AG09319 (cell line): ENCODE measurements at regions not wholly inside any gene's neighbourhood (a gene's known extent, or its start where the extent isn't known, plus 50 kb on each side); places are given as distances from the start of the nearest gene placed in this dataset.

Source experiments
- DNase-seq: peaks from one replicate; pipeline ENCODE4 v3.0.0-alpha.2; 2010; ENCODE audit warnings: low read depth; ENCODE audit errors: extremely low read depth
- TF ChIP-seq, protein P1 (sequence below): IDR thresholded peaks from 2 replicates; pipeline ENCODE4 v1.5.1; 2011; ENCODE audit warnings: low read depth, mild to moderate bottlenecking, inconsistent platforms, low read length, moderate library complexity

DNA sequence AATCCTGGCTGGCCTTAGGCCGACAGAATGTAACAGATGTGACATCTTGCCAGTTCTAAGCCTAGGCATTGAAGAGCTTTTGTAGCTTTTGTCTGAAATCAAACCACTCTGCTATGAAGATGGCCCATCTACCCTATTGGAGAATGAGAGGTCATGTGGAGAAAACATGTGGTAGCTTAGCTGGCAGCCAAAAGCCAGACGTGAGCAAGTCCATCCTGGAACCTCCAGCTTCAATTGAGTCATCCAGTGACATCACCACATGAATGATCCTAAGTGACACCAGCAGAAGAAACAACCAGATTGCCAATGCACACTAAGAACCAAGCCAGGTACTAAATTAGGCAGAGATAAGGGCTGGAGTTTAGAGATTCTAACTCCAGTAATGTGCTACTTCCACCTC is 154.8 kb upstream of the ZFP42 start:
- TF ChIP-seq, protein P1, sequence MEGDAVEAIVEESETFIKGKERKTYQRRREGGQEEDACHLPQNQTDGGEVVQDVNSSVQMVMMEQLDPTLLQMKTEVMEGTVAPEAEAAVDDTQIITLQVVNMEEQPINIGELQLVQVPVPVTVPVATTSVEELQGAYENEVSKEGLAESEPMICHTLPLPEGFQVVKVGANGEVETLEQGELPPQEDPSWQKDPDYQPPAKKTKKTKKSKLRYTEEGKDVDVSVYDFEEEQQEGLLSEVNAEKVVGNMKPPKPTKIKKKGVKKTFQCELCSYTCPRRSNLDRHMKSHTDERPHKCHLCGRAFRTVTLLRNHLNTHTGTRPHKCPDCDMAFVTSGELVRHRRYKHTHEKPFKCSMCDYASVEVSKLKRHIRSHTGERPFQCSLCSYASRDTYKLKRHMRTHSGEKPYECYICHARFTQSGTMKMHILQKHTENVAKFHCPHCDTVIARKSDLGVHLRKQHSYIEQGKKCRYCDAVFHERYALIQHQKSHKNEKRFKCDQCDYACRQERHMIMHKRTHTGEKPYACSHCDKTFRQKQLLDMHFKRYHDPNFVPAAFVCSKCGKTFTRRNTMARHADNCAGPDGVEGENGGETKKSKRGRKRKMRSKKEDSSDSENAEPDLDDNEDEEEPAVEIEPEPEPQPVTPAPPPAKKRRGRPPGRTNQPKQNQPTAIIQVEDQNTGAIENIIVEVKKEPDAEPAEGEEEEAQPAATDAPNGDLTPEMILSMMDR, result no peak
- no peak for DNase-seq

DNA sequence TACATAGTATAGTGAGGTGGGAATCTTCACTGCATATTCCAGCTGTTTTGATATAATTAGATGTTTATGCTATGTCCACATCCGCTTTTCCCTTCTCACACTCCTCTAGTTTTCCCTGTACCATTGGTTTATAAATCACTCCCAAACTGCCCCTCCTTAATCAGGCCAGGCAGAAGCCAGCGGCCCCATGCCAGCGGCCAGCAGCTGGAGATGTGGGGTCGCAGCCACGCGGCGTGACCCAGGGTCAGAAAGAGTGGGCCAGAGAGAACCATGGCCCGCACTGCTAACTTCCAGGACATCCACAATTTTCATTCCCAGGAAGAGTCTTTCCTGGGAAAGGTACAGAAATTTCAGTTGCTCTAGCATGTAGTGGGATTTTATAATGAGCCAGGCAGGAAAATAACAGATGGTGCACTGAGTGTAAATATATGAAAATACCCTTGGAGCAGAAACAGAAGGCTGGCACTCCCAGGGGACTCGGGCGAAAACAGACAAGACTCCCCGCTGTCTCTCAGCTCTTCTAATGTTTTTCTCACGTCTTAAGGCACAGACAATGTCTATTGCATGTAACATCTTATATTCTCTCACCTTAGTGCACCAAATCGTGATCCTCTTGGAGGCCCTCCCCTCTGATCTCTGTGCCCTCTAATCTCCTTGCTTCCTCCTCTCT is 145.9 kb upstream of the ZFP42 start:
- DNase-seq, result no peak

DNA sequence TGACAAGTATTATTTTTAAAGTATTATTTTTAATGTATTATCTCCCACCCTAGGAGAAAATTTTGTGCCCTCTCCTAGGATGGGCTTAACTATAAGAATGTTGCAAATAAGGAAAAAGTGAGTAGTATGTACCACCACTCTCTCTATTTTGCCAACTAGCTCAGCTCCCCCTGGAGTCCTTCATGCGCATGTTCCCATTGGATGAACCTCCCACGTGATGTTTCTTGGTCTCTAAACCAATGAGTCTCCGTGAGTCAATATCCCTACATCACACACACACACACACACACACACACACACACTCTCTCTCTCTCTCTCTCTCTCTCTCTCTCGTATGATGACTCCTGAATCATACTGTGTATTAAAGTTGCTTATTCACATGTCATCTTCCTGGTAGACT is 129.7 kb upstream of the ZFP42 start:
- DNase-seq, result no peak
- TF ChIP-seq, protein P1, result no peak

More for the DNA sequence above, 145.9 kb upstream of the ZFP42 start:
- TF ChIP-seq, protein P1, result no peak

DNA sequence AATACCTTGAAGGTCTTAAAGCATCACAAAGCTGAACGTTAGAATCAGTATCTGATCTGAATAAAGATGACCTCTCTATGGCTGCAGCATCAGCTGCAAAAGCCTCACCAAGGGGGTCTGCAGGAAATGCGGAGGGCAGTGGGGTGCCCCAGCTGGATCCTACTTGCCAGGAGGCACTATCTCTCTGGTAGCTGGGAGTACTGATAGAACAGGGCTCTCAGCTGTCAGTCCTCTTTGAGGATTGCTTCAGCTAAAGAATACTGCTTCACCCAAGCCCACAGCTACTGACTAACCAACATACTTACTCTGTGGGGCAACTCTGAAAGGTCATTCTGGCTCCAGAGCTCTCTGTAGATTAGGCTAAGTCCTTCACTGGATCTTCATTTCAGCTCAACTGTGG is 112.5 kb upstream of the ZFP42 start:
- DNase-seq, result no peak
- TF ChIP-seq, protein P1, result no peak

DNA sequence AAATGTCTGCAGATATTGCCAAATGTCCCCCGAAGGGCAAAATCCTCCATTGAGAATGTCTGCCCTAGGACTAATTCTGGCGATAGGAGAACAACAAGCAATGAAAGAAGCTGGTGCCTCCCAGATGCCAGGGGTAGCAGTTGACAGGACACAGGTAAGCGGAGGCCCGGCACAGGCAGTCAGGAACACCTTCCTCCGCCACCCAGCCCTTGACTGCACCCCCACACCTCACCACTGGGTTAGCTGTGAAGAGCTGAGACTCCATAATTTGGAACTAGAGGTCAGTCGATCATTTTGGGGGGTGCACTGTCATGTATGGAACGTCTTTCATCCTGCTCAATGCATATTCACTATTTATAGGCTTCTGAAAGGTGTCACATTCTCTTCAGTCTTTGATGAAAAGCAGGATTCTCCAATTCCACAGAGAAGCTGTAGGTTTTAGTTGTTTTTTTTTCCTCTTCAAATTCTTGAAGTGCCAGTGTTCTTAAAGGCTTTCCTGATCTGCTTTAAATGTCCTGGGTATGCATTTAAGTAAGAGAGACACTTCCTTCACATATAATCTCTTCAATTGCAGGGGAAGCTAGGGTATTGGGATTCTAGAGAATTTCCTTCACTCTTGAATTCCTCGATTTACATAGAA is 111.6 kb upstream of the ZFP42 start:
- DNase-seq, result no peak
- TF ChIP-seq, protein P1, result no peak

DNA sequence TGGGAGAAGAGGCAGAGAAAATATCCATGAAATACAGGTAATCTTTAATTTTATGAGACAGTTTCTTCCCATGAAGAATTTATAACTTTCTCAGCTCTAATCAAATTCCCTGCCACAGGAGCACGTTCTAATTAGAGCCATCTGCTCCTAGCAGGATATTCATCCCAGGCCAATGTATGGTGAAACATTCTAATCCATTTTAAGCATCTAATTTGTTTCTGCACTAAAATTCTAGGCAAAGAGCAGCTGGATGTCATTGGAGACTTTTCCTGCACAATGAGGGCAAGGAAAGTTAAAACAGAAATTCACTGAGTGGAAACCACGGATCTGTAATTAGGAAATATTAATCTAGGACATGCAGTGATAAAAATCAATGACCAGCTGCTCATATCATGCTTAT is 107.7 kb upstream of the ZFP42 start:
- no peak for DNase-seq
- TF ChIP-seq, protein P1, result no peak

DNA sequence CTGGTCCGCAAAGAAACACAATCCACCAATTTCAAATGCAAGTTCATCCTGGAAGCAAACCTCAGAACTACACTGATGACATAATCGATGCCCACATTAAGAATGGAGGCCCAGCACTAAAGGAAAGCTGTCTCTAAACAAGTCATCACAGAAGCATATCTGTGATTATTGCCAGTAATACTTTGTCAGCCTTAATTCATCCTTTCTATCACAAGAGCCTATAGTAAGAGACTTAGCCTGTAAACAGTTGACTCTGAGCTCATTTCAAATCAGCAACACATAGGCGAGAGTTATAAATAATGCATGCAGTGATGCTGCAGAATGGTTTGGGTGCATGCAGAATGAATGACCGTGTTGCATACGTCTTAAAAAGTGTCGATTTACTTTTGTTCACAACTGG is 105.9 kb upstream of the ZFP42 start:
- DNase-seq, result no peak

More for the DNA sequence above, 105.9 kb upstream of the ZFP42 start:
- TF ChIP-seq, protein P1, result no peak
